Left ventricle myocardium inferior (tissue), 1 donor: ENCODE measurements at regions not wholly inside any gene's neighbourhood (a gene's known extent, or its start where the extent isn't known, plus 50 kb on each side); places are given as distances from the start of the nearest gene placed in this dataset.

ENCODE experiments used
- DNase-seq: peaks from one replicate; pipeline ENCODE4 v3.0.0-alpha.2; 2020
- H3K27ac ChIP-seq: fragments of 200-600 bp; replicated peaks from 2 replicates; pipeline ENCODE4 v1.8.0; 2021
- H3K27me3 ChIP-seq: fragments of 200-600 bp; 2 replicates; pipeline ENCODE4 v1.8.0; 2021; ENCODE audit warnings: low read depth
- H3K36me3 ChIP-seq: fragments of 200-600 bp; 2 replicates; pipeline ENCODE4 v1.8.0; 2021
- H3K4me1 ChIP-seq: fragments of 200-600 bp; 2 replicates; pipeline ENCODE4 v1.8.0; 2021
- H3K4me3 ChIP-seq: fragments of 200-600 bp; 2 replicates; pipeline ENCODE4 v1.8.0; 2021; ENCODE audit warnings: mild to moderate bottlenecking, moderate library complexity
- H3K9me3 ChIP-seq: fragments of 200-600 bp; replicated peaks from 2 replicates; pipeline ENCODE4 v1.8.0; 2021
- intact Hi-C: fragments of 100-400 bp; cut with micrococcal nuclease; formaldehyde crosslinking; loops from one replicate; pipeline ENCODE4 v1.11.0; 2022
- TF ChIP-seq, protein P1 (sequence below): fragments of 200-600 bp; IDR thresholded peaks from 2 replicates; pipeline ENCODE4 v1.8.0; 2021; ENCODE audit warnings: antibody characterized with exemption, mild to moderate bottlenecking, borderline replicate concordance
- donor health status: DM: no; HTN: yes; CAD: no; lungs with severe emphysema.

DNA sequence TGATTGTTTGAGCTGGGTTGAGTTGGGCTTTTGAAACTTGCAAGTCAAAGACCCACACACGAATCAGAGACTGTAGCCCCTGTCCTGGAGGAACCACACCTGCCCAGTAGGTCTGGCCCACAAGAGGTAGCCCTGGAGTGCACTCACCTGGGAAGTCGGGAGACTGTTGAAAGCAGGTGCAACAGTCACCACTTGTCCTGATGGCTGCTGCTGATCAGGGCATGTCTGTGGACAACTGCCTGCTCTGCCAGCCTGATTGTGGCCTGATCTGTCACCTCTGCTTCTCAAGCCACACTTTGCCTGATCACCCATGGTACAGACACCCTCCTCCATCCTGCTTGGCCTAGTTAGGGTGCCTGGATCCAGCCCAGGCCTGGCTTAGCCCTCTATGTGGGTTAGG lies 105.0 kb upstream of the HAAO start:
- Histone ChIP-seq H3K27ac (no peak overlapping the region), H3K27me3 (no peaks in the 10 kb centered on the region), H3K9me3 (no peaks in the 10 kb centered on the region), H3K4me1 (peaks cover 24% of the 10 kb centered on the region), H3K36me3 (no peaks in the 10 kb centered on the region), H3K4me3 (no peak overlapping the region)
- TF ChIP-seq, protein P1, sequence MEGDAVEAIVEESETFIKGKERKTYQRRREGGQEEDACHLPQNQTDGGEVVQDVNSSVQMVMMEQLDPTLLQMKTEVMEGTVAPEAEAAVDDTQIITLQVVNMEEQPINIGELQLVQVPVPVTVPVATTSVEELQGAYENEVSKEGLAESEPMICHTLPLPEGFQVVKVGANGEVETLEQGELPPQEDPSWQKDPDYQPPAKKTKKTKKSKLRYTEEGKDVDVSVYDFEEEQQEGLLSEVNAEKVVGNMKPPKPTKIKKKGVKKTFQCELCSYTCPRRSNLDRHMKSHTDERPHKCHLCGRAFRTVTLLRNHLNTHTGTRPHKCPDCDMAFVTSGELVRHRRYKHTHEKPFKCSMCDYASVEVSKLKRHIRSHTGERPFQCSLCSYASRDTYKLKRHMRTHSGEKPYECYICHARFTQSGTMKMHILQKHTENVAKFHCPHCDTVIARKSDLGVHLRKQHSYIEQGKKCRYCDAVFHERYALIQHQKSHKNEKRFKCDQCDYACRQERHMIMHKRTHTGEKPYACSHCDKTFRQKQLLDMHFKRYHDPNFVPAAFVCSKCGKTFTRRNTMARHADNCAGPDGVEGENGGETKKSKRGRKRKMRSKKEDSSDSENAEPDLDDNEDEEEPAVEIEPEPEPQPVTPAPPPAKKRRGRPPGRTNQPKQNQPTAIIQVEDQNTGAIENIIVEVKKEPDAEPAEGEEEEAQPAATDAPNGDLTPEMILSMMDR: no peak
- intact Hi-C loops: no loop called here
- DNase-seq: no peak

DNA sequence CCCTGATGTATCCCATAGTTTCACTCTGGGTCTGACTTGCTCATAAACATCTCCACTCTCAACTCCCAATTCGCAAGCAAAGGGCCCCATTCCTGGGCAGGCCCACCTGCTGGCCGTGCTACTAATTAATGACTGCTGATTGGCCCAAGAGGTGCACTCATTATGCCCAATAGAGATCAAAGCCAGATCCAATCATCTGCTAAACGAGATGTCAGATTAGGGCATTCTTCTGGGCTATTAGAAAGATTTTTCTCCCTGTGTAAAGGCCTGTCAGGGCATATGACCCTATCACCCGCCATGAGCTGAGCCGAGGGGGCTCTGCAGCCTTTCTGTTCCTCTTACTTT lies 103.4 kb upstream of the HAAO start:
- no peak overlapping the region for H3K27ac ChIP-seq
- H3K9me3 ChIP-seq: no peaks in the 10 kb centered on the region
- H3K36me3 ChIP-seq: no peaks in the 10 kb centered on the region
- H3K27me3 ChIP-seq: no peaks in the 10 kb centered on the region
- intact Hi-C loops: no loop called here
- no peak overlapping the region for H3K4me3 ChIP-seq
- no peak for DNase-seq
- TF ChIP-seq, protein P1: no peak
- peaks cover 13% of the 10 kb centered on the region for H3K4me1 ChIP-seq

DNA sequence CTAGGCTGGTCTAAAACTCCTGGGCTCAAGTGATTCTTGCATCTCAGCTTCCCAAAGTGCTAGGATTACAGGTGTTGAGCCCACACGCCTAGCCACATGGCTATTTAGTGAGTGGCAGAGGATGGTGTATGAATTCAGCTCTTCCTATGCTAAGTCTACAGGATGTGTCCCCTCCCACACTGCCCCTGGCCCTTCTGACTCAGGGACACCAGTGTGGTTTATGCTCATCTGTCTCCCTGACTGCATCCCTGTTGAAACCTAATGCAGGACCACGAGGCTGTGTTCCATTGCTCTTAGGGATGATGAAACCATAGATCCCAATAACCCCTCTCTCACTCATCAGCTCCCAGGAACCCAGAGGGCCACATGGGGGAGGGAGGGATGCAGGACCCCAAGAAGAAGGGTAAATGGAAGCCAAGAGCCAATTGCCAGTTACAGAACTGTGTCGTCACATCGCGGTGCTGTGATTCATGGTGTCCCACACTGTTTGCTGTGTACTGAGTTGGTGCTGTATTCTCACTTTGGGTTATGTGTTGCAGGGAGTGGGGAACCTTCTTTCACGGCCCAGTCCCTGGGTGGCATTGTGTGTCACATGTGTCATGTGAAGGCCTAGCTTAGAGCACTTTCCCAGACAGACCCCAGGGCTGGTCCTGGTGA lies 102.9 kb upstream of the HAAO start:
- no peaks in the 10 kb centered on the region for H3K27me3 ChIP-seq
- DNase-seq: no peak

DNA sequence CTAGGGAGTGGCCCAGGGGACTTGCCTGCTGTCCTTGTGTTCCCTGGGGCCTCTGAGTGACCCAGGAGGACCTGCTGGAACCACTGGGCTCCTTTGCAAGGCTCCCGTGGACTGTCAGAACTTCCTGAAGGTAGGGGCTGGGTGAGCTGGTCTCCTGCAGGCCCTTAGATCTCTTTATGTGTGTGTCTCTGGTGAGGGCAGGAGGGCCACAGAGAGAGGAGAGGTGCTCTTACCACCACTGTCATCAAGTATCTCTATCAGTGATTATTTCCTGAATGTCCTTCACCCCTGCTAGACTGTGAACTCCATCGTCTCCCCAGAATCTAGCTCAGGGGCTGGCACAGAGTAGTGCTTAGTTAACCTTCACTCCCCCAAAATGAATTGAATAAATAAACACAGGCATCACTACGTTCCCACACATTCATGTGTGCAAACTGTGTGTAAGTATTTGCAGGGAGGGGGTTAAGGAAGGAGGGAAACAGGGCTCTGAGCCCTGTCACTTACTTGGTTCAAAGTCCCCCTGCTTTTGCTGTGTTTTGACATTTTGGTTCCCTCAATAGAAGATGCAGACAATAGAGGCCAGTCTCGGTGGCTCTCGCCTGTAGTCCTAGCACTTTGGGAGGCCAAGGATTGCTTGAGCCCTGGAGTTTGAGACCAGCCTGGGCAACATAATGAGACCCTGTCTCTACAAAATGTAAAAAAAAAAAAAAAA lies 100.8 kb upstream of the HAAO start:
- no peak for DNase-seq
- H3K9me3 ChIP-seq: peaks cover 13% of the 10 kb centered on the region
- H3K36me3 ChIP-seq: no peaks in the 10 kb centered on the region
- TF ChIP-seq, protein P1: no peak
- H3K27ac ChIP-seq: no peak overlapping the region
- peaks cover 10% of the 10 kb centered on the region for H3K4me1 ChIP-seq
- no peak overlapping the region for H3K4me3 ChIP-seq
- intact Hi-C loops: no loop called here
- H3K27me3 ChIP-seq: no peaks in the 10 kb centered on the region

More for the DNA sequence above, 102.9 kb upstream of the HAAO start:
- H3K4me1 ChIP-seq: peaks cover 10% of the 10 kb centered on the region
- intact Hi-C loops: no loop called here
- H3K9me3 ChIP-seq: peaks cover 1% of the 10 kb centered on the region
- H3K4me3 ChIP-seq: no peak overlapping the region
- no peak overlapping the region for H3K27ac ChIP-seq
- no peaks in the 10 kb centered on the region for H3K36me3 ChIP-seq
- TF ChIP-seq, protein P1: no peak

DNA sequence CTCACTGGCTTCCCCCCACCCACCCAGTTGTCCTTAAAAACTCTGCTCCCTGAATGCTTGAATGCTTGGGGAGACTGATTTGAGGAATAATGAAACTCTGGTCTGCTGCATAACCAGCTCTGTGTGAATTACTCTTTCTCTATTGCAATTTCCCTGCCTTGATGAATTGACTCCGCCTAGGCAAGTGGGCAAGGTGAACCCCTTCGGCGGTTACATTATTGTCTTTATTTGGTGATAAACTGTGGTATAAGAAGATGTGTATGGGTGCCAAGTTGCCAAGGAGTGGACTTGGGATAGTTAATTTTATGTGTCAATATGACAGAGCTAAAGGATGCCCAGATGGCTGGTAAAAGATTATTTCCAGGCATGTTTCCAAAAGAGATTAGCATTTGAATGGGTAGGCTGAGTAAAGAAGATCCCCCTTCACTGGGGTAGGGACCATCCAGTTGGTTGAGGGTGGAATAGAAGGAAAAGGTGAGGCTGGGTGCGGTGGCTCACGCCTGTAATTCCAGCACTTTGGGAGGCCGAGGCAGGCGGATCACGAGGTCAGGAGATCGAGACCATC lies 98.5 kb upstream of the HAAO start:
- no peak overlapping the region for H3K4me3 ChIP-seq
- TF ChIP-seq, protein P1: no peak
- intact Hi-C loops: no loop called here
- H3K36me3 ChIP-seq: no peaks in the 10 kb centered on the region
- DNase-seq: no peak
- H3K4me1 ChIP-seq: peaks cover 5% of the 10 kb centered on the region
- H3K27ac ChIP-seq: no peak overlapping the region
- no peaks in the 10 kb centered on the region for H3K27me3 ChIP-seq
- peaks cover 13% of the 10 kb centered on the region for H3K9me3 ChIP-seq
